Inflammatory macrophage (primary cell): ENCODE measurements at regions not wholly inside any gene's neighbourhood (a gene's known extent, or its start where the extent isn't known, plus 50 kb on each side); places are given as distances from the start of the nearest gene placed in this dataset.
"Not testable (repeated sequence)": the region's sequence is repeated elsewhere in the genome, so short reads cannot be mapped to it uniquely, and the experiment has no call there.

Experiments used
- DNase-seq, 2 donors: peaks; one replicate each; pipeline ENCODE4 v3.0.0-alpha.2; 2020 to 2022

DNA sequence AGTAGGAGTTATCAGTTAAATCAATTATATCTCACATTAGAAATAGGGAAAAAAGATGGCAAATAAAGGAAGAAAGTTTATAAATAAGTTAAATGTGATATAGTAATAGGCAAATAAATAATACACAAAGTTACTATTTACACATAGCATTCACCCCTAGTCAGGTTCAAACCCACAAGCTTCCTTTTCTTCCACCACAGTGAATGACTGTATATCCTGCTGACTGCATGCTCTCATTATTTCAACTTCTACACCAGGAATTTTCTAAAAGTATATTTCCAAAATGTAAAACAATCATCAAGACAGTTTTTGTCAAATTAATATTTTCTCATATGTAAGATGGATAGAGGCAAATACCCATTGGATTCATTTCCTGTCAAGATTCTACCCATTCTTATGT lies 548.6 kb upstream of the SLITRK5 start:
- DNase-seq: peak; percentile 22 to 31

DNA sequence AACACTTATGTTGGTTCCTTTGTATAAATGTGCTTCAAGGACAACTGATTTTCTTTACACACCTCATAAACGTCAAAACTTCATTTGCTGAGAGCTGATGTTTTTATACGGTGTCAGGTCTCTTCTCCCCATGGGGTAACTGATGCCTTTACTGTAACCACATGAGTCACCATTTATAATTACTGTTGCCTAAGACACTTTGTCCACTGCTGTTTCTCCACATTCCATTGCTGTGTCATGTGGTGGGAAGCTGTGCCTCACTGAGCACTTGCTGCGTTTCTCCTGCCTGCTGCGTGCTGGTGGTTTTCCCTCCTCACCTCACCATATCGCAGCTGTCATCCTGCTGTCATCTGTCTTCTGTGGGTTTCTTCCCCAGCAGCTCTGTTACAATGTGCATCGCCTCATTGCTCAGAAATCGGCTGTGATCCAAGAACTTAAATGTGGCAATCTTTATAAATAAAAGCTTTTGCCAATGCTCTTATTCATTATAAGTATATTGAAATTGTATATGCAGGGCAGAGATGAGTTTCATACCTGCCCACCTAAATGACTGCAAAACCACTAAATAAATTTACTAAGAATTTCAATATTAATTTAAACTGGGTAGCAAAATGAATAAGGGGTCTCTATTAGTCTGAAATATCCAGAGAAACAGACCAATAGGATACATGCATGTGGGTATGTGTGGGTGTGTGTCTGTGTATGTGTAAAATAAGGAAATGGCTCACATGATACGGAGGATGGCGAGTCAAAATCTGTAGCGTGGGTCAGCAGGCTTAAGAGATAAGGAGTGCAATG lies 547.0 kb upstream of the SLITRK5 start:
- DNase-seq: peak; percentile 66 to 79

DNA sequence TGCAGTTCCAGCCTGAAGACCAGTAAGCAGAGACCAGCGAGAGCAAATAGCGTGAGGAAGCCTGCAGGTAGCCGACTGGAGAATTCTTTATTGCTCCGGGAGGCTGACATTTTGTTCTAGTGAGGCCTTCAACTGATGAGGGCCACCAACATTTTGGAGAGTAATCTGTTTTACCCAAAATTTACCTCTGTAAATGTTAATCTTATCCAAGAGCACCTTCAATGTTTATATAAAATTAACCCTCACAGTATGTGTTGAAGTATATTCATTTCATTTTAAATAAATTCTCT lies 546.4 kb upstream of the SLITRK5 start:
- no peak for DNase-seq

DNA sequence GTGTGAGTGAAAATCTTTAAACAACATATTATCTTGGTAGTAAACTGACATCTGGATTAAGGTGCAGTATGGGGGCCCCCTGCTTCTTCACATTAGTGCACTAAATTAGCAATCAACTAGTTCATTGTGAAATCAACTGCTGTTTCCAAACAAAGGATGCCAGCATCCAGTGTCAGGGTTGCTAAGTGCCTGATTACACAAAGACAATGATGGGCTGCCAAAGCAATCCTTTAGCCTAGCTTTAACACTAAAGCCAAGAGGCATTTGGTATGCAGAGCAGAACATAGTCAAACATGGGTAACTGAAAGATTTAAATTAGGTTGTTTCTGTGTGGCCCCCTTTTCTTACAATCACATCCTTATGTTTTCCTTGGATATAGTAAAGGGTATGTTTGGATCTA lies 543.1 kb upstream of the SLITRK5 start:
- no peak for DNase-seq

- no peak for DNase-seq
Observed at GRCh38 chr13:87128491-87128890, 542.7 kb upstream of the SLITRK5 start.

DNA sequence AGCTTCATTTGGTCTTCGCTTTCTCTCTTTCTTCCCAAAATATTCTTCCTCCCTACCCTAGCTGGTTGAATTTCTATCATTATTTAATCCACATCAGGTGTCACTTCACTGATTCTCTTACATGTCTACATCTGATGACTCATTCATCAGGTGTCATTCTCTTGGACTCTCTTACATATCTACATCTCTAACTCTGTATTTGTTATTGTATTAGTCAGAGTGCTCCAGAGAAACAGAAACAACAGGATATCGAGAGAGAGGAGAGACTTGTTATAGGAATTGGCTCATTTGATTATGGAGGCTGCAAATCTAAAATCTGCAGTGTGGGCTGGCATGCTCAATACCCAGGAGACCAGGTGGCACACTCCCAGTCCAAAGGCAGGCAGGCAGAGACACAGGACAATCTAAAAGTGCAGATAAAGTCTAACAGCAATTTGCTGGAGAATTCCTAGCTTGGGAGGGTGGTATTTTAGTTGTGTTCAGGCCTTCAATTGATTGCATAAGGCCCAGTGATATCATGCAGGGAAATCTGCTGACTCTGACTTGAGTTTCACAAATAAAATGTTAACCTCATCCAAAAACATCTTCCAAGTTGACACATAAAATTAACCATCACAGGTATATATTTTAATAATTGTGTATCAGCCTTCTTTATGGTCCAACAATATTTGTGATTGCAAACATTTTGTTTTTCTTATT lies 541.4 kb upstream of the SLITRK5 start:
- DNase-seq: no peak

- no peak for DNase-seq
Observed at GRCh38 chr13:87130423-87130822, 540.7 kb upstream of the SLITRK5 start.

GRCh38 chr13:87131611-87132010 lies 539.6 kb upstream of the SLITRK5 start:
- DNase-seq: no peak

GRCh38 chr13:87138866-87139265 lies 532.3 kb upstream of the SLITRK5 start:
- DNase-seq: no peak

DNA sequence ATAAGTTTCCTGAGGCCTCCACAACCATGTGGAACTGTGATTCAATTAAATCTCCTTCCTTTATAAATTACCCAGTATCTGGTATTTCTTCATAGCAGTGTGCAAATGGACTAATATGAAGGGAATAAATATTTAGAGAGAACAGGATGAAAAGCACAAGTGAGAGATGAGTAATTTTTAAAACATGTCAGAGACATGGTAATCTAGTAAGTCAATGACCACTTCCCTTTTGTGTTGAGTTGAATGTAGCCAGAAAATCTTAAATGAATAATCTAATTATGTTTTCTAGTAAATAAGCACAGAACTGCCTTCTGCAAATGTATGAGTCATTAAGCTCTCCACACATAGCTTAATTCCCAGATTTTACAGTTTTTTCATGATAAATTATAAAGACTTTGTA lies 524.1 kb upstream of the SLITRK5 start:
- no peak for DNase-seq

DNA sequence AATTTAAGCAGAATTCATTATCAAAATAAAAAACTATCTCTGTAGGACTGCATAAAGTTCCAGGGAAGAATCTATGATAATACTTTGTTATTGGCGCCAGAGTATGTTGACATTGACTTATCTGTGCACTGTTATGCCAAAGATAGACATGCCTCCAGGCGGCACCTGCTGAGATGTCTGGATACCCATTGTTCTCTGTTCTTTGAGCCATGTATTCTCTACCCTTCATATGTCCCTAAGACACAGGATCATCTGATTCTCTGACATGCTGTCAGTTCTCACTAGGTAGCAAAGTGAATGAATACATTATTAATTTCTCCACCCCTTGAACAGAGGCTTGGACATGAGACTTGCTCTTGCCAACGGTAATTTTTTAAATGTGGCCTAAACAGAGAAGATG lies 517.8 kb upstream of the SLITRK5 start:
- no peak for DNase-seq

GRCh38 chr13:87166348-87166747 lies 504.8 kb upstream of the SLITRK5 start:
- DNase-seq: no peak

GRCh38 chr13:87168390-87168789 lies 502.8 kb upstream of the SLITRK5 start:
- DNase-seq: no peak

DNA sequence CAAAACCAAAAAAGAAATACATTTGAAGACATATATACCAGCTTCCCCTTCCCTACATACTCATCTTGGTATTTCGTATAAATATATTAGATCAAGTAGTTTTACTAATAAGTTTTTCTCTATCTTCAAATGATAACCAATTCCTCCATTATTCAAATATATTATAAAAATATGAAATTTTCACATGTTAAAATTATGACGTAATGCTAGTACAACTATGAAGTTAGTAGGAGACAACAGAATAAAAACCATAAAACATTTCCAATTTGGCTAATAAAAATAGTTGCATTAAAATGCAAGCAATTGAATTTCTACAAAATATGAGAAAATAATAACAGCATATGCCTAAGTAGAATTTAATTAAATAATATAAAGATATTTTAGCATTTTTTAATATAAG lies 501.8 kb upstream of the SLITRK5 start:
- no peak for DNase-seq

DNA sequence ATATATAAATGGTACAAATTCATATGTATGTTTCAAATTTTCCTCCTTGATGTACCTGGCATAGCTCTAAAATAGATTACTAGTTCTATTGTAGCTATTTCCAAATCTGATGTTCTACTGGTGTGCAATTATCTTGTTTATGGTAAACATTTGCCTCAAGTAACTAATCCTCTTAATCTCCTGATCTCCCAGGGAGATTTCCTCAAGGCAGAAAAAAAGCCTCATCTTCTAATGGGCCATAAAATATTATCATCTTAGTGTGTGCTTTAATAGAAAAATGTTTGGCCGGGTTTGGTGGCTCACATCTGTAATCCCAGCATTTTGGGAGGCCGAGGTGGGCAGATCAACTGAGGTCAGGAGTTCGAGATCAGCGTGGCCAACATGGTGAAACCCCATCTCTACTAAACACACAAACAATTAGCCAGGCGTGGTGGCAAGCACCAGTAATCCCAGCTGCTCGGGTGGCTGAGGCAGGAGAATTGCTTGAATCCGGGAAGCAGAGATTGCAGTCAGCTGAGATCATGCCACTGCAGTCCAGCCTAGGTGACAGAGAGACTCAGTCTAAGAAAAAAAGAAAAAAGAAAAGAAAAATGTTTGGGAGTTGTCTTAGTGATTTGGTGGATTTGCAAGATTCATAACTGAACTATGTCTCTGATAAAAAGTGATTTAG lies 498.9 kb upstream of the SLITRK5 start:
- DNase-seq: no peak

- not testable (repeated sequence) for DNase-seq
Observed at GRCh38 chr13:87185138-87185537, 486.0 kb upstream of the SLITRK5 start.

DNA sequence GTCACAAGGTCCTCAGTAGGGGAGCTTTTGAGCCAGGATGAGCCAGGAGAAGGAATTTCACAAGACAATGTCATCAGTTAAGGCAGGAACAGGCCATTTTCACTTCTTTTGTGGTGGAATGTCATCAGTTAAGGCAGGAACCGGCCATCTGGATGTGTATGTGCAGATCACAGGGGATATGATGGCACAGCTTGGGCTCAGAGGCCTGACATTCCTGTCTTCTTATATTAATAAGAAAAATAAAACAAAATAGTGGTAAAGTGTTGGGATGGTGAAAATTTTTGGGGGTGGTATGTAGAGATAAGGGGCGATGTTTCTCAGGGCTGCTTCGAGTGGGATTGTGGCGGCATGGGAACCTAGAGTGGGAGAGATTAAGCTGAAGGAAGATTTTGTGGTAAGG lies 484.5 kb upstream of the SLITRK5 start:
- not testable (repeated sequence) for DNase-seq

- not testable (repeated sequence) for DNase-seq
Observed at GRCh38 chr13:87191485-87191884, 479.7 kb upstream of the SLITRK5 start.

DNA sequence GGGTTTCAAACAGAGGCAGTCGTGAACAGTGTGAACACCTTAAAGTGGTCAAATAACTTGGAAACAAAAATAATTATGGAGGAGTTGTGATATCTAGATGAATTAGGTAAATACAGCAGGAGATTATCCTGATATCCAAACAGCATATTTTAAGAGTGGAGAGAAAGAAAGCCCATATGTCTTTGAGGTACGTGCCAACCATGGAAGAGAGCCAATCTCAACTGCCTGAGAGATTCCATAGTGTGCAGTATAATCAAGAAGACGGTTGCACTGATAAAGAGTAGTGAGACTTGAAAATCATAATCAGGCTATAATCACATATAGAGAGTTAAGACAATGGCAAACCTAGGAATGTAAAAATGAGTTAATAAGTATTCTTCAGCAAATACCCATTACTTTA lies 472.8 kb upstream of the SLITRK5 start:
- DNase-seq: no peak

GRCh38 chr13:87206708-87207107 lies 464.5 kb upstream of the SLITRK5 start:
- no peak for DNase-seq

GRCh38 chr13:87207280-87208003 lies 463.7 kb upstream of the SLITRK5 start:
- DNase-seq: no peak

DNA sequence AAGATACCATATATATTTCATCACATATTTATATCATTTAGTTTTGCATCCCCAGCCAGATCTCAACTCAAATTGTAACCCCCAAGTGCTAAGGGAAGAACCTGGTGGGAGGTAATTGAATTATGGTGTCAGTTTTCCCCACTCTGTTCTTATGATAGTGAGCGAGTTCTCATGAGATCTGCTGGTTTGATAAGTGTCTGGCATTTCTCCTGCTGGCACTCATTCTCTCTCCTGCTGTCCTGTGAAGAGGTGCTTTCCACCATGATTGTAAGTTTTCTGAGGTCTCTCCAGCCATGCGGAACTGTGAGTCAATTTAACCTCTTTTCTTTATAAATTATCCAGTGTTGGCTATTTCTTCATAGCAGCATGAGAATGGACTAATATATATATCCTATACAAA lies 462.5 kb upstream of the SLITRK5 start:
- no peak for DNase-seq

DNA sequence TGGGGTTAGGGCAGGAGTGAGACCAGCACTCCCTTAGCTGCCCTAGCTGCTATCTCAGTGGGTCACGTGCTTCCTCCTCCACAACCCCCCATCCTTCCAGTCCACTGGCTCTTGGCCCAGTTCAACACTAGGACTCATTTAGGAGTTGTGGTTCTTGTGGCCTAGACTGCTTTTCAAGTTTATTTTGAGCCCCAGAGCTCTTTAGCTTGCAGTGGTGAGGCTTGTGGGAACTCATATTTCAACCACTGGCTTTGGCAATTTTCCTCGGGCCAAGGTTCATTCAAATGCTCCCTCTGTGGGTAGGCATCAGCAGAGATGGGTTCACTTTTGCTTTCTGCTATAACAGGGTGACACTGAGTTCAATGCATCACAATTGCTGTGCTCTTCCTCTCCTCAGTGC lies 436.2 kb upstream of the SLITRK5 start:
- no peak for DNase-seq
